SK-MEL-5 (cell line): ENCODE measurements at regions not wholly inside any gene's neighbourhood (a gene's known extent, or its start where the extent isn't known, plus 50 kb on each side); places are given as distances from the start of the nearest gene placed in this dataset.
A peak's percentile ranks its signal among the peaks of the same experiment; 100 is the strongest.

ENCODE experiments used
- DNase-seq: peaks from one replicate; pipeline ENCODE4 v3.0.0-alpha.2; 2016; ENCODE audit warnings: low read depth, low spot score
- in situ Hi-C: cut with HindIII; loops from 2 replicates; pipeline ENCODE4 v1.10.0; 2016; ENCODE audit warnings: low sequenced_read_pairs, high pct_unique_total_duplicates, low pct_unique_long_range_greater_than_20kb

GRCh38 chr12:24595652-24596235 is 353.2 kb downstream of the BCAT1 start:
- peak; percentile 65 for DNase-seq
- in situ Hi-C loops, result no loop called here

GRCh38 chr12:24591715-24592440 is 357.0 kb downstream of the BCAT1 start:
- in situ Hi-C loops, result no loop called here

GRCh38 chr12:24591079-24591626 is 357.7 kb downstream of the BCAT1 start:
- in situ Hi-C loops, result no loop called here

More at GRCh38 chr12:24591715-24592440, 357.0 kb downstream of the BCAT1 start:
- no peak for DNase-seq

GRCh38 chr12:24586293-24586692 is 362.6 kb downstream of the BCAT1 start:
- in situ Hi-C loops, result no loop called here
- DNase-seq, result no peak

More at GRCh38 chr12:24591079-24591626, 357.7 kb downstream of the BCAT1 start:
- peak; percentile 20 for DNase-seq

DNA sequence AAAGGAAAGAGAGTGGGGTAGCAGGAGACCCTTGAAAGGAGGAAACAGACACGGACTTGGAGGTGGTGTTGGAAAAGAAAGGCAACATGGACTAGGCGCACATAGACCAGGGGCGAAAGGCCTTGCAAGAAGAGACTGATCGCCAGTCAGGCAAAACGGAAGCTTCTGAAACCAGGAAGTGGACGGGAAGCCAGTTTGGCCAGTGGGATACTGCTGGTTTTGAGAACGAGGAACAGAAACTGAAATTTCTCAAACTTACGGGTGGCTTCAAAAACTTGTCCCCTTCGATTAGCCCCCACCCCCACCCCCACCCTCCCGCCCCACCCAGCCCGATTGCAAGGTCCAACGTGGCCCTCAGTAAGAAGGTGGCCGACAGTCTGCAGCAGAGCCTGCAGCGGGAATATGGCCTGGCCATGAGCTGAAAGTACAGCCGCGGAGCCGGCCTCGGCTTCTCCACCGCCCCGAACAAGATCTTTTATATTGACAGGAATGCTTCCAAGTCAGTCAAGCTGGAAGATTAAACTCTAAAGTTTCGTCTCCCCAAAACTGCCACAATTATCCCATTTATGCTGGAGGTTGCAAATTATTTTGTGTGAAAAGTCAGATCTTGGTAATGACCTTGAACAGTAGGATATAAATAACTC is 364.7 kb downstream of the BCAT1 start:
- no peak for DNase-seq
- in situ Hi-C loops, result no loop called here

GRCh38 chr12:24582954-24583601 is 365.8 kb downstream of the BCAT1 start:
- in situ Hi-C loops, result no loop called here
- no peak for DNase-seq

- in situ Hi-C loops, result no loop called here
- no peak for DNase-seq
Observed at GRCh38 chr12:24574538-24574937, 374.4 kb downstream of the BCAT1 start.

- in situ Hi-C loops, result no loop called here
- DNase-seq, result no peak
Observed at GRCh38 chr12:24573621-24574020, 375.3 kb downstream of the BCAT1 start.

DNA sequence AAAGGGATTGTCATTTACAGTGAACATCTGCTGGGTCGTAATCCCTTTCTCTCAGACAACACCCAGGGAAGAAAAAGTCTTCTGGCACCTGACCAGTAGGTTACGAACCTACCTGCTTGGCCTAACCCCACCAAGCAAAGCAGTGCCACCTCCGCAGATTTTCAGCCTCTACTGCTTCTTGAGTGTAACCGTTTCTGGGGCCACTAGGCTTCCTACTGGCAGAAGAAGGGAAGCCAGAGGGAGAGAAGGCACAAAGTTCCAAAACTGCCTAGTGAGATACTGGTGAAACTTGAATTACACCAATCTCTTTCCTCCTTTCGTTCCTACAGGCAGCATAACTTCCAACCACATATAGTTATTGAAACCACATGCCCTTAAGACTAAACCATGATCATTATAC is 383.6 kb downstream of the BCAT1 start:
- in situ Hi-C loops, result no loop called here
- no peak for DNase-seq

DNA sequence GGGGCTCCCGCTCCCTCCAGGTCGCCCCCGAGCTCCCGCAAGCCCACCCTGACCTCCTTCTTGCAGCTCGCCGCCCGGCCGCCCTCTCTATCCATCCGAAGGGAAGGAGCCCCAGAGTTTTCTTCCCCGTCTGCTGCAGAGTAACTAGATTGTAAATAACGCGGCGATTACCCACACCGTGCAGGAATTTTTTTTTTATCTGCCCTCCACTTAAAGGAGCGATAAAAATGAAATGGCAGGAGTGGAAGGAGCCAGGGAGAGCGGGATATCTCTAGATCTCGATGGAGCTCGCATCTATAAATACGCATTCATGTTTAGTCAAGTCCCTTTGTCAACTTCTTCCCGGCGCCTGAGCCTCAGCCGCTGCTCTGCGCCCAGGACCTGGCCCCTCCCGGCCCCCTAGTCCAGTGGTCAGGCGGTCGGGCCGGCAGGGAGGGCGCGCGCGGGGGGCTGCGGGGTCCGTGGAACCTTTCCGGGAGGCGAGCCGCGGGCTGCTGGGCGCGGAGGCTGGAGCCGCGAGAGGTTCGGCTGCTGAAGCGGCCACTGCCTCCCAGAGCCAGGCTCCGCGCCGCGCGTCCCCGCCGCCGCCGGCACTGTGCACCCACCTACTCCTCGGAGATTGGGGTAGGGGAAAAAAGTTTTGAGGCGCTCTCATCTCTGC is 386.0 kb downstream of the BCAT1 start:
- in situ Hi-C loops, result no loop called here
- peak; percentile 24 for DNase-seq

- in situ Hi-C loops, result no loop called here
- DNase-seq, result peak; percentile 49
Observed at GRCh38 chr12:24561882-24562770, 386.8 kb downstream of the BCAT1 start.

DNA sequence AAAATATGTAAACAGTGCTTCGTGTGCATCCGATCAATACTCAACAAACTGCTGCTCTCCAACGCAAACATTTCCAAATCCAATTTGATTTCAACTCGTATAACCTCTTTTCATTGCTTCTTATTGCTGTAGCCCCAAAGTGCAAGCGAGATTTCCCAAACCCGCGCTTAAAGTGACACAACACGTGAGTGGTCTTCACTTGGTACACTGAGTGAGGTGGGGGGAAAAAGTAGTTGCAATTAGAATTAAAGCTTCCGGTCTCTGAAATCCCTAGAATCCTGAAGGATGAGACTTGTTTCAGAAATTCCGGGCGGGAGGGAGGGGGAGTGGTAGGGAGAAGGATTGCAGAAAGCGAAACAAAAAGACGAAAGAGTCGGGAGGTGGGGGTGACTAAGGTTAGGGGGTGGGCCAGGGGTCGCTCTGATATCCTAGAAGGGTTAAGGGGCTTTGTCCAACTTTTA is 387.5 kb downstream of the BCAT1 start:
- peak; percentile 50 for DNase-seq
- in situ Hi-C loops, result no loop called here

- in situ Hi-C loops, result no loop called here
- DNase-seq, result peak; percentile 47
Observed at GRCh38 chr12:24560831-24561271, 388.1 kb downstream of the BCAT1 start.

DNA sequence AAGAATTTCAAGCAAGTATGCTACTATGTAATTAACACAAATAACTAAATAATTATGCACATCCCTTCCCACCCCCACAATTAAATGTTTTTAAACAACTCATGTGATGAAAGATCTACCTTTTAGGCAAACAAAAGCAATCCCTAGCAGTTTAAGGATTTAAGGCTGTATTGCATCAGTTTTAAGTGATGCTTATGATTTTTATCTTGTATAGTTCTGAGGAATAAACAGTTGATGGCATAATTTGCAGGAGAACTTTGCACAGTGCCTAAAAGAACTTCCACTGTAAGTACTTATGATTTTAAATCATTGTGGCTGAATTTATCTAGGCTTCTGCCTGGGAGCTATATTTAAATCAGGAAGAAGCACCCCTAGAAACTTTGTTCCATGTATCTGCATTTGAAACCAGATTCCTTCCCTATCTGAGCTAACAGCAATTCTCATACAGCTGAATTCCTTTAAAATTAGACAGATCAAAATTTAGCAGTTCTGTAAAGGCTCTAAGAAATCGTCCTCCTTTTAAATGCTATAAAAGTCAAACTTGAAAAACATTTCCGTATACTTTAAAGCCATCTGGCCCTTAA is 388.6 kb downstream of the BCAT1 start:
- in situ Hi-C loops, result no loop called here
- DNase-seq, result no peak

DNA sequence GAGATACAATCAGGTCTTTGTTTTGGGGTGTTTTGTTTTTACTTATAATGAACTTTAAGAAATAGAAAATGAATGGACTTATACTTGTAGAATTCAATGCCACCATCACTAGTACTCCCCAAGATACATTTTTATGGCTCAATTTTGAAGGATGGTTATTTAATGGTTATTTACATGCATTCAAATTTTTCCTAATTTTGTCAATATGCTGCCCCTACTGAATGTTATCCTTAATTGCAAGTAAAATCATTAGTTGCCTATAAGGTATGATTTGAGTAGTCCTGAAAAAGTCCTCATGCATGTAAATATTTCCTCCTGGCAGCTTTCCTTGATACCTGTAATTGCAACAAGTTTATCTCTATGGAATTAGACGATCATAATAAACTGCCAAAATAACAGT is 391.2 kb downstream of the BCAT1 start:
- in situ Hi-C loops, result no loop called here
- DNase-seq, result no peak

DNA sequence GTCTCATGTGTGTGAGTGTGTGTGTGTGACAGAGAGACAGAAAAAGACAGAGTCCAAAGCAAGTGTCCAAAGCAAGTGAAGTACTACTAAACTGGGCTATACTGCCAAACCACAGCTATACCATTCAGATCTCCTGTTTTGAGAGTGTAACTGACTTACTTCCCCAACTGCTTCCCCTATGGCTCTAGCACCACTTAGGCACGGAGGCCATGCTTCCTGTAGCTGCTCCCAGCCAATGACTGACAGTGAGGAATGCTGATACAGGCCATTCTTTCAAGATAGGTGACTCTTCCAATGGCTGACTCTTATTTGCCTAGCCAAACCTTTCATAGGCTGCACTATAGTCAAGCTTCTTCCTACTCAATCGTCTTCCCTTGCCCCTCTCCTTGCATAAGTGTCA is 393.2 kb downstream of the BCAT1 start:
- in situ Hi-C loops, result no loop called here
- no peak for DNase-seq
